GM21381 (cell line): ENCODE measurements at regions not wholly inside any gene's neighbourhood (a gene's known extent, or its start where the extent isn't known, plus 50 kb on each side); places are given as distances from the start of the nearest gene placed in this dataset.

Experiments
- ATAC-seq: cut with Tn5 transposase; IDR thresholded peaks from one replicate; pipeline ENCODE4 v1.9.1; 2021; ENCODE audit warnings: mild to moderate bottlenecking, moderate library complexity; ENCODE audit not compliant: unreplicated experiment

- no peak for ATAC-seq
Observed at GRCh38 chr4:128337863-128338262, 50.2 kb upstream of the PGRMC2 start.
